PC-3 (cell line): ENCODE measurements at regions not wholly inside any gene's neighbourhood (a gene's known extent, or its start where the extent isn't known, plus 50 kb on each side); places are given as distances from the start of the nearest gene placed in this dataset.

Experiments
- EZH2 ChIP-seq: fragments of 300-600 bp; sonication (generic); IDR thresholded peaks from one replicate; pipeline ENCODE4 v1.6.1; 2017; ENCODE audit warnings: antibody characterized with exemption, mild to moderate bottlenecking, low read length; ENCODE audit not compliant: unreplicated experiment
- EZH2phosphoT487 ChIP-seq: fragments of 300-600 bp; sonication (generic); IDR thresholded peaks from 2 replicates; pipeline ENCODE4 v1.6.1; 2018; ENCODE audit warnings: mild to moderate bottlenecking, antibody characterized with exemption, low read length, borderline replicate concordance
- TF ChIP-seq, protein P1 (sequence below): fragments of 300-600 bp; sonication (generic); conservative IDR thresholded peaks from 2 replicates; pipeline ENCODE4 v1.5.1; 2017; ENCODE audit warnings: antibody characterized with exemption, low read depth, mild to moderate bottlenecking, low read length

DNA sequence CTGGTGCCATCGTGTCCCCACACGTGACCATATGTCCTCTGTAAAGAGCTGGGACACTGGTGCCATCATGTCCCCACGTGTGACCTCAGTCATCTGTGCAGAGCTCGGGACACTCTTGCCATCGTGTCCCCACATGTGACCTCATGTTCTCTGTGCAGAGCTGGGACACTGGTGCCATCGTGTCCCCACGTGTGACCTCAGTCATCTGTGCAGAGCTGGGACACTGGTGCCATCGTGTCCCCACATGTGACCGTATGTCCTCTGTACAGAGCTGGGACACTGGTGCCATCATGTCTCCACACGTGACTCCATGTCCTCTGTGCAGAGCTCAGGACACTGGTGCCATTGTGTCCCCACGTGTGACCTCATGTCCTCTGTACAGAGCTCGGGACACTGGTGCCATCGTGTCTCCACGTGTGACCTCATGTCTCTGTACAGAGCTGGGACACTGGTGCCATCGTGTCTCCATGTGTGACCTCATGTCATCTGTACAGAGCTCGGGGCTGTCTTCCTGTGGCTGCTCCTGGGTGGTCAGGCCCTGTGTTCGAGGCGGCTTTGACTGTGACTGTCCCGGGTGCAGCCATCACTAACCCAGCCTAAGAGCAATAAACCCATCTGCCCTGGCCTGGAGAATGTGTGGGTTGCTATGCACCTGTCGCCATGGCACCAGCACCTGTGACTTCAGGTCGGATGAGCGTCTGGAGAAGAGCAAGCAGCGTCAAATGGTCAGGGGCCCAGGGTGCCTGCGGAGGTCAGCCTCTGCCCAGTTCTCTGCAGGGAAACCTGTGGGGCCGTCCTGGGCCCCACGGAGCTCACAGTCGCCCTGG is 334.4 kb downstream of the ADGRD1 start:
- TF ChIP-seq EZH2 (no peak), EZH2phosphoT487 (no peak)
- TF ChIP-seq, protein P1, sequence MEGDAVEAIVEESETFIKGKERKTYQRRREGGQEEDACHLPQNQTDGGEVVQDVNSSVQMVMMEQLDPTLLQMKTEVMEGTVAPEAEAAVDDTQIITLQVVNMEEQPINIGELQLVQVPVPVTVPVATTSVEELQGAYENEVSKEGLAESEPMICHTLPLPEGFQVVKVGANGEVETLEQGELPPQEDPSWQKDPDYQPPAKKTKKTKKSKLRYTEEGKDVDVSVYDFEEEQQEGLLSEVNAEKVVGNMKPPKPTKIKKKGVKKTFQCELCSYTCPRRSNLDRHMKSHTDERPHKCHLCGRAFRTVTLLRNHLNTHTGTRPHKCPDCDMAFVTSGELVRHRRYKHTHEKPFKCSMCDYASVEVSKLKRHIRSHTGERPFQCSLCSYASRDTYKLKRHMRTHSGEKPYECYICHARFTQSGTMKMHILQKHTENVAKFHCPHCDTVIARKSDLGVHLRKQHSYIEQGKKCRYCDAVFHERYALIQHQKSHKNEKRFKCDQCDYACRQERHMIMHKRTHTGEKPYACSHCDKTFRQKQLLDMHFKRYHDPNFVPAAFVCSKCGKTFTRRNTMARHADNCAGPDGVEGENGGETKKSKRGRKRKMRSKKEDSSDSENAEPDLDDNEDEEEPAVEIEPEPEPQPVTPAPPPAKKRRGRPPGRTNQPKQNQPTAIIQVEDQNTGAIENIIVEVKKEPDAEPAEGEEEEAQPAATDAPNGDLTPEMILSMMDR: no peak
